ENCODE measurements at regions not wholly inside any gene's neighbourhood (a gene's known extent, or its start where the extent isn't known, plus 50 kb on each side); places are given as distances from the start of the nearest gene placed in this dataset.

GRCh38 chr1:22311461-22311860, 140.2 kb upstream of the ZBTB40 start:
- no peaks in the 10 kb centered on the region for H3K36me3 ChIP-seq (replicated peaks; ENCODE audit: control insufficient read depth, insufficient read depth, low read length)
- H3K4me3 ChIP-seq (ENCODE audit: insufficient read depth, low read depth, low read length) = no peak overlapping the region
- no peaks in the 10 kb centered on the region; the same call in 1 of the 2 replicates for H3K27me3 ChIP-seq (ENCODE audit: control insufficient read depth, insufficient read depth, low read length)
- DNase-seq = no peak

GRCh38 chr1:22313321-22313720, 138.3 kb upstream of the ZBTB40 start:
- no peak overlapping the region for H3K4me3 ChIP-seq (ENCODE audit: insufficient read depth, low read depth, low read length)
- DNase-seq = no peak

GRCh38 chr1:22314706-22315105, 136.9 kb upstream of the ZBTB40 start:
- no peak for DNase-seq
- peaks cover 5% of the 10 kb centered on the region for H3K27me3 ChIP-seq (ENCODE audit: control insufficient read depth, insufficient read depth, low read length)

More at GRCh38 chr1:22313321-22313720, 138.3 kb upstream of the ZBTB40 start:
- no peaks in the 10 kb centered on the region for H3K36me3 ChIP-seq (replicated peaks; ENCODE audit: control insufficient read depth, insufficient read depth, low read length)
- H3K27me3 ChIP-seq (ENCODE audit: control insufficient read depth, insufficient read depth, low read length) = no peaks in the 10 kb centered on the region; the same call in 1 of the 2 replicates

GRCh38 chr1:22315315-22316078, 136.2 kb upstream of the ZBTB40 start:
- Histone ChIP-seq H3K4me3 (ENCODE audit: insufficient read depth, low read depth, low read length) (no peak overlapping the region), H3K36me3 (replicated peaks; ENCODE audit: control insufficient read depth, insufficient read depth, low read length) (no peaks in the 10 kb centered on the region), H3K27me3 (ENCODE audit: control insufficient read depth, insufficient read depth, low read length) (peaks cover 5% of the 10 kb centered on the region)
- no peak for DNase-seq

More at GRCh38 chr1:22314706-22315105, 136.9 kb upstream of the ZBTB40 start:
- no peak overlapping the region for H3K4me3 ChIP-seq (ENCODE audit: insufficient read depth, low read depth, low read length)
- H3K36me3 ChIP-seq (replicated peaks; ENCODE audit: control insufficient read depth, insufficient read depth, low read length) = no peaks in the 10 kb centered on the region

GRCh38 chr1:22317231-22317919, 134.3 kb upstream of the ZBTB40 start:
- Histone ChIP-seq H3K27me3 (ENCODE audit: control insufficient read depth, insufficient read depth, low read length) (peaks cover 5% of the 10 kb centered on the region), H3K4me3 (ENCODE audit: insufficient read depth, low read depth, low read length) (no peak overlapping the region), H3K36me3 (replicated peaks; ENCODE audit: control insufficient read depth, insufficient read depth, low read length) (no peaks in the 10 kb centered on the region)
- DNase-seq = peak; percentile 92

- no peak for DNase-seq
- H3K27me3 ChIP-seq (ENCODE audit: control insufficient read depth, insufficient read depth, low read length) = peaks cover 5% of the 10 kb centered on the region
- H3K4me3 ChIP-seq (ENCODE audit: insufficient read depth, low read depth, low read length) = no peak overlapping the region
- H3K36me3 ChIP-seq (replicated peaks; ENCODE audit: control insufficient read depth, insufficient read depth, low read length) = no peaks in the 10 kb centered on the region
These were observed 133.8 kb upstream of the ZBTB40 start for GRCh38 chr1:22317920-22318243.

- DNase-seq = peak; percentile 91
- Histone ChIP-seq H3K27me3 (ENCODE audit: control insufficient read depth, insufficient read depth, low read length) (peaks cover 5% of the 10 kb centered on the region), H3K36me3 (replicated peaks; ENCODE audit: control insufficient read depth, insufficient read depth, low read length) (no peaks in the 10 kb centered on the region), H3K4me3 (ENCODE audit: insufficient read depth, low read depth, low read length) (no peak overlapping the region)
These were observed 133.2 kb upstream of the ZBTB40 start for GRCh38 chr1:22318279-22318981.

GRCh38 chr1:22319608-22320007, 132.0 kb upstream of the ZBTB40 start:
- Histone ChIP-seq H3K36me3 (replicated peaks; ENCODE audit: control insufficient read depth, insufficient read depth, low read length) (no peaks in the 10 kb centered on the region), H3K4me3 (ENCODE audit: insufficient read depth, low read depth, low read length) (no peak overlapping the region), H3K27me3 (ENCODE audit: control insufficient read depth, insufficient read depth, low read length) (peaks cover 5% of the 10 kb centered on the region)
- peak; percentile 16 for DNase-seq

GRCh38 chr1:22320587-22321344, 130.9 kb upstream of the ZBTB40 start:
- peak; percentile 69 for DNase-seq
- no peak overlapping the region for H3K4me3 ChIP-seq (ENCODE audit: insufficient read depth, low read depth, low read length)
- peaks cover 5% of the 10 kb centered on the region for H3K27me3 ChIP-seq (ENCODE audit: control insufficient read depth, insufficient read depth, low read length)
- no peaks in the 10 kb centered on the region for H3K36me3 ChIP-seq (replicated peaks; ENCODE audit: control insufficient read depth, insufficient read depth, low read length)

GRCh38 chr1:22321917-22322316, 129.7 kb upstream of the ZBTB40 start:
- Histone ChIP-seq H3K36me3 (replicated peaks; ENCODE audit: control insufficient read depth, insufficient read depth, low read length) (no peaks in the 10 kb centered on the region), H3K27me3 (ENCODE audit: control insufficient read depth, insufficient read depth, low read length) (peaks cover 5% of the 10 kb centered on the region)
- peak; percentile 59 for DNase-seq

GRCh38 chr1:22323141-22323845, 128.4 kb upstream of the ZBTB40 start:
- no peak overlapping the region for H3K4me3 ChIP-seq (ENCODE audit: insufficient read depth, low read depth, low read length)
- H3K36me3 ChIP-seq (replicated peaks; ENCODE audit: control insufficient read depth, insufficient read depth, low read length) = no peaks in the 10 kb centered on the region
- H3K27me3 ChIP-seq (ENCODE audit: control insufficient read depth, insufficient read depth, low read length) = peaks cover 5% of the 10 kb centered on the region

More at GRCh38 chr1:22321917-22322316, 129.7 kb upstream of the ZBTB40 start:
- H3K4me3 ChIP-seq (ENCODE audit: insufficient read depth, low read depth, low read length) = no peak overlapping the region

GRCh38 chr1:22323846-22324504, 127.7 kb upstream of the ZBTB40 start:
- Histone ChIP-seq H3K27me3 (ENCODE audit: control insufficient read depth, insufficient read depth, low read length) (peaks cover 2% of the 10 kb centered on the region; the same call in 1 of the 2 replicates), H3K4me3 (ENCODE audit: insufficient read depth, low read depth, low read length) (no peak overlapping the region), H3K36me3 (replicated peaks; ENCODE audit: control insufficient read depth, insufficient read depth, low read length) (no peaks in the 10 kb centered on the region)
- DNase-seq = peak; percentile 6

More at GRCh38 chr1:22323141-22323845, 128.4 kb upstream of the ZBTB40 start:
- peak; percentile 6 for DNase-seq

GRCh38 chr1:22325531-22326371, 125.9 kb upstream of the ZBTB40 start:
- no peaks in the 10 kb centered on the region for H3K36me3 ChIP-seq (replicated peaks; ENCODE audit: control insufficient read depth, insufficient read depth, low read length)
- DNase-seq = no peak
- no peak overlapping the region for H3K4me3 ChIP-seq (ENCODE audit: insufficient read depth, low read depth, low read length)
- H3K27me3 ChIP-seq (ENCODE audit: control insufficient read depth, insufficient read depth, low read length) = no peaks in the 10 kb centered on the region

Measured in H7 (cell line).